HG03439 (cell line): ENCODE measurements at regions not wholly inside any gene's neighbourhood (a gene's known extent, or its start where the extent isn't known, plus 50 kb on each side); places are given as distances from the start of the nearest gene placed in this dataset.
"Not testable (repeated sequence)": the region's sequence is repeated elsewhere in the genome, so short reads cannot be mapped to it uniquely, and the experiment has no call there.

ENCODE experiments used
- ATAC-seq: cut with Tn5 transposase; IDR thresholded peaks from one replicate; pipeline ENCODE4 v1.9.1; 2021; ENCODE audit warnings: mild to moderate bottlenecking, moderate library complexity; ENCODE audit not compliant: unreplicated experiment

GRCh38 chr14:71553779-71554178 is 378.4 kb upstream of the RGS6 start:
- no peak for ATAC-seq

DNA sequence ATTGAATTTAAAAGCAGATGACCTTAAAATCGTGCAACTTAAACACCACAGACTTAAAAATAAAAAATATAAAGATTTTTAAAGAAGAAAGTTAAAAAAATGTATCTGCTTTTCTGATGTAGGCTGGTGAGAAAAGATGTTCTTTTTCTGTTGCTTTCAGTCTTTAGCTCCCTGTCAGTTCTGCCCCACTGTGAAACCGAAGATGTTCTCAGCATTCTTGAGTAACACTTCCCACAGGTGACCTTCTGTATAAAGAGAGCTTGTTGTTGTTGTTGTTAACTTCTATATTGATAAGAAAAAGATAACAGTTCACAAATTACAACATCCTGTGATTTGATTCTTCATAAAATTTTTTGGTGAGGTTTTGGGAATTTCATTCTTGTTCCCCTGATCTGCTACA is 377.9 kb upstream of the RGS6 start:
- no peak for ATAC-seq

GRCh38 chr14:71554959-71555612 is 377.1 kb upstream of the RGS6 start:
- ATAC-seq: peak; percentile 26

GRCh38 chr14:71555654-71556559 is 376.3 kb upstream of the RGS6 start:
- ATAC-seq: peak; percentile 84

- no peak for ATAC-seq
Measured at GRCh38 chr14:71556730-71557129, 375.5 kb upstream of the RGS6 start.

DNA sequence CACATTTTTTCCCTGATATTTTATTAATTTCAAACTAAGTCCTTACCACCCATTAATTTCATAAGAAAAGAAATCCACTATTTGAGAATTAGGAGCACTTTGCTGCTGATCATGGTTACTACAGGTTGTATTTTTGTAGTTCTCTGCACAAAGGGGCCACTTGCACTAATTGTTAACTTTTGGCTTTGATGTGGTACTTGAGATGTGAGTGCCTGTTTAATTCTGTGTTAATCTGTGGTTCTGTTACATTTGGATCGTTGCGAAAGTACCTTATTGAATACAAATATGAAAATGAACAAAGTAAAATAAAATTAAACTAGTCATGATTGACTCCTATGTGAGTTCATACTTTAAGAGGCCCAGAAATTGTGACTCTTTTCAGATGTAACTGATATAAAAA is 374.9 kb upstream of the RGS6 start:
- ATAC-seq: no peak

DNA sequence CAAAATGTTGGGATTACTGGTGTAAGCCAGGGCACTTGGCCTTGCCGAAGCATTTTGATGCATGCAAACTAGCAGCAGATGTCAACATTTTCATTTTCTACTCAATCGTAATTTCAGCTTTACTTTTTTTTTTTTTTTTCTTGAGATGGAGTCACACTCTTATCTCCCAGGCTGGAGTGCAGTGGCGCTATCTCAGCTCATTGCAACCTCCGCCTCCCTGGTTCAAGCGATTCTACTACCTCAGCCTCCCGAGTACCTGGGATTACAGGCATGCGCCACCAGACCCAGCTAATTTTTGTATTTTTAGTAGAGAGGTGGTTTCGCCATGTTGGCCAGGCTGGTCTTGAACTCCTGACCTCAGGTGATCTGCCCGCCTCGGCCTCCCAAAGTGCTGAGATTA is 373.3 kb upstream of the RGS6 start:
- not testable (repeated sequence) for ATAC-seq

DNA sequence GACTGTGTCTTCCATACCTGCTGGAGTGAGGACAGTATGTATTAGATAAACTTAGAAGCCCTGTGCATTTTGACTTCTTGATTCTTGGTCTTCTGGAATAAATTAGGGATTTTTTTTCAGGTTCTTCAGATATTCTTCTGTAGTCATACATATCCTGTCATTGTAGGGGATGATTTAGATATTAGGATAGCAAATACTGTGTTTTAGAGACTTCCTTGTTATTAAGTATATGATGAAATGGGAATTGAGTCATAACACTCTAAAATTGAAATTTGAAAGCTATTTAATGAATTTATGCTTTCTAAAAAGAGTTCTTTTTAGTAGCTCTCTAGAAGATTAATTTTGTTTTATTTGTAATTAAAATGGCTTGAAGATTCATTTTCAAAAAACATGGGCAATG is 371.5 kb upstream of the RGS6 start:
- no peak for ATAC-seq

DNA sequence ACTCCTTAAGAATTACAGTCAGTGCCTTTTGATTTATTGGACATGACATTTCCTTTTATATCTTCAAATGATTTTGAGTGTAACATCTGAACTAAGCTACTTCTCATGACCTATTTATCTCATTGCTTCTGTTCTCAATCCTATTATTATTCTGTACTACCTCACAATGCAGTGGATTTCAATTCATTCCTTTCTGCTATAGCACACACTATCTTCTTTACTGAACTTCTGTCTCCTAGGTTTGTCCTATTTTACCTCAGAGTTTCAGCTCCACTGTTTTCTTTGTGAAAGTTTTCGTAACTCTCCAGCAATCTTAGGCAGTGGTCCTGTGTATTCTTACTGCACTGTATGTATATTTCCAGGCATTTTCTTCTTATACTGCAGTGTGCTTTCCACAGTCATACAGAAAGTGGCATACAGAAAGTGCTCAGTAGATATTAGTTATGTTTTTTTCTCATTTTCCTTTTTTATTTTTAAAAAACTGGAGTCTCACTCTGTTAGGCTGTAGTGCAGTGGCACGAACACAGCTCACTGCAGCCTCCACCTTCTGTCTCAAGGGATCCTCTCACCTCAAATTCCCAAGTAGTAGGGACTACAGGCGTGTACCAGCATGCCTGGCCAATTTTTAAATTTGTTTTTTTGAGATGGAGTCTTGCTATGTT is 368.6 kb upstream of the RGS6 start:
- ATAC-seq: no peak

DNA sequence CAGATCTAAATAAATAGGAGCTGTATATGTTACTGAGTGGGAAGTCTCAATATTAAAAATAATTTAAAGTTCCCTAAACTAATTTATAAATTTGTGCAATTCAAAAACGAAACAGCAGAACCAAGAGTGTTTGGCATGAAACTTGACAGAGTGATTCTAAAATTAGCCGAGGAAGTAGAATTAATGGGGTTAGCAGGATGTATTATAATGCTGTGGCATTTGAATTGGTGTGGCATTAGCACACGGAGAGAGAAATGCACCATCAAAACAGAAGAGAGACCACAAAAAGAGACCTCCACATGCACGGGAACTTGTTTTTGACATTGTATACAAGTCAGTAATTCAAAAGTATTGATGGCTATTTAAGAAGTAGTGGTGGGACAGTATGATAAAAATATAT is 366.0 kb upstream of the RGS6 start:
- ATAC-seq: no peak

DNA sequence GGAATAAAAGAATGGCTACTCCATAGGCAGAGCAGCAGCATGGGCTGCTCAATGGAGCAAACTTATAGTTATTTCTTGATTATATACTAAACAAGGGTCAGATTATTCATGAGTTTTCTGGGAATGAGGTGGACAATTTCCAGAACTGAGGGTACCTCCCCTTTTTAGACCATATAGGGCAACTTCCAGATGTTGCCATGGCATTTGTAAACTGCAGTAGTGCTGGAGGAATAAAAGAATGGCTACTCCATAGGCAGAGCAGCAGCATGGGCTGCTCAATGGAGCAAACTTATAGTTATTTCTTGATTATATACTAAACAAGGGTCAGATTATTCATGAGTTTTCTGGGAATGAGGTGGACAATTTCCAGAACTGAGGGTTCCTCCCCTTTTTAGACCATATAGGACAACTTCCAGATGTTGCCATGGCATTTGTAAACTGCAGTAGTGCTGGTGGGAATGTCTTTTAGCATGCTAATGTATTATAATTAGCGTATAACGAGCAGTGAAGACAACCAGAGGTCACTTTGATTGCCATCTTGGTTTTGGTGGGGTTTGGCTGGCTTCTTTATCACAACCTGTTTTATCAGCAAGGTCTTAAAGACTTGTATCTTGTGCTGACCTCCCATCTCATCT is 364.6 kb upstream of the RGS6 start:
- not testable (repeated sequence) for ATAC-seq

- ATAC-seq: no peak
Measured at GRCh38 chr14:71574976-71575375, 357.3 kb upstream of the RGS6 start.

- ATAC-seq: no peak
Measured at GRCh38 chr14:71576472-71576871, 355.8 kb upstream of the RGS6 start.

GRCh38 chr14:71579331-71579730 is 352.9 kb upstream of the RGS6 start:
- ATAC-seq: no peak

- no peak for ATAC-seq
Measured at GRCh38 chr14:71582705-71583104, 349.5 kb upstream of the RGS6 start.

DNA sequence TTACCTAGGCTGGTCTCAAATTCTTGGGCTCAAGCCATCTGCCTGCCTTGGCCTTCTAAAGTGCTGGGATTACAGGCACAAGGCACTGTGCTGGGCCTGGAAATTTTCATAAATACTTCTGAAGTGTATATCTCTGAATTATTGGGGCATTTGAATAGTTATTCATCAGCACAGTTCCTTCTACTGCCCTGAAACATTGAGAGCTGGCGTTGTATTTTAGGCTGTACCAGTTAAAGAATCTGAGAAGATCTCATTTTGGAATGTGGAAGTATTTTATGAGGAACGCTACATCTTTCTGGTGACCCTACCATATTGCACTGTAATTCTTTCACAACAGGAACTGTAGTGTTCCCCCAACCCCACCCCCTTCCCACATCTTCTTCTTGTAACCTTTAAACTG is 349.0 kb upstream of the RGS6 start:
- no peak for ATAC-seq

DNA sequence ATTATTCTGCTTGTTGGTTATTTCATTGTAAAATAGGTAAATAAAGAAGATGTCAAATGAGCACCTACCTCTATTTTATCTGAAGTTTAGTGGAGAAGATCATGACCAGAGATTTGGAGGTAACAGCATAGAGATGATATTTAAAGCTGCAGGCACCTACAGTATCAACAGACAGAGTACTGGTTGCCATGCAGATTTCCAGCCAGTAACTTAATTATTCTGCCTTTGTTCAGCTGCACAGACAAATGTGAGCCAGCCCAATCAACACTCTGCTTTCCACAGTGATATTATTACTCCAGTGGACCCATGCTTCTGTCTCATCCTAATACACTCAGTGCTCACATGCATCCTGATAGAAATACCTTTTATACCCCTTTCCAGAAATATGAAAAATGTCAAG is 348.5 kb upstream of the RGS6 start:
- ATAC-seq: no peak

GRCh38 chr14:71585361-71585760 is 346.9 kb upstream of the RGS6 start:
- no peak for ATAC-seq

- no peak for ATAC-seq
Measured at GRCh38 chr14:71586131-71586897, 345.9 kb upstream of the RGS6 start.

DNA sequence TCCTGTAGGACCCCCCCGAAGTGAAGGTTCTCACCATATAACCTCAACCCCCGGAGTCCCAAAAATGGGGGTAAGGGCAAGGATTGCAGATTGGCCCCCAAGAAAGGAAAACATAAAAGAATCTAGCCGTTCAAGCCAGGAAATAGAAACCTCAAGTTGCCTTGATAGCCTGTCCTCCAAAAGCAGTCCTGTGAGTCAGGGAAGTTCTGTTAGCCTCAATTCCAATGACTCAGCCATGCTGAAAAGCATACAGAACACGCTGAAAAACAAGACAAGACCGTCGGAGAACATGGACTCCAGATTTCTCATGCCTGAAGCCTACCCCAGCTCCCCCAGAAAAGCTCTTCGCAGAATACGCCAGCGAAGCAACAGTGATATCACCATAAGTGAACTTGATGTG is 344.2 kb upstream of the RGS6 start:
- ATAC-seq: no peak
